T-cell (primary cell): ENCODE measurements at regions not wholly inside any gene's neighbourhood (a gene's known extent, or its start where the extent isn't known, plus 50 kb on each side); places are given as distances from the start of the nearest gene placed in this dataset.

Experiments used
- ATAC-seq, 4 experiments: fragments of 200-7000 bp in 3 of 4; fragments of 150-1000 bp in 1 of 4; cut with Tn5 transposase; replicated peaks in 1 of 4; 1 replicate in 3 of 4; 2 replicates in 1 of 4; pipeline ENCODE4 v1.10.0; 2021; ENCODE audit warnings: moderate library complexity in 3 of 4, mild to moderate bottlenecking in 2 of 4, moderate number of reproducible peaks in 1 of 4
- CTCF ChIA-PET, 2 donors: fragments of 300-600 bp; sonication (Branson Sonifier 250); formaldehyde crosslinking; loops; one replicate each; lab custom pipeline; 2022; ENCODE audit warnings: antibody characterized with exemption in 2 of 2; lab: Charles Lee
- POLR2A ChIA-PET, 2 donors: fragments of 300-600 bp; sonication (Branson Sonifier 250); formaldehyde crosslinking; loops; one replicate each; lab custom pipeline; 2022; ENCODE audit warnings: antibody characterized with exemption in 2 of 2; lab: Charles Lee
- DNase-seq, 35 experiments: peaks; one replicate each; pipeline versions ENCODE4 v3.0.0 to v3.0.0-alpha.2; 2013 to 2023
- H3K27ac ChIP-seq: one replicate; pipeline ENCODE4 v1.5.1; 2013; ENCODE audit warnings: low read length
- H3K27me3 ChIP-seq, 2 experiments: replicated peaks in 1 of 2; 1 replicate in 1 of 2; 2 replicates in 1 of 2; pipeline versions ENCODE4 v1.6.1 to v1.7.0; 2013; ENCODE audit warnings: low read length in 1 of 2, mixed read lengths in 1 of 2; ENCODE audit not compliant: control insufficient read depth in 2 of 2, insufficient read depth in 2 of 2; ENCODE audit errors: extremely low read depth in 1 of 2
- H3K36me3 ChIP-seq, 2 donors: 1 replicate in 1 of 2; 2 replicates in 1 of 2; pipeline versions ENCODE4 v1.6.1 to v1.7.0; 2013; ENCODE audit warnings: low read length in 1 of 2; ENCODE audit not compliant: control insufficient read depth in 2 of 2, insufficient read depth in 1 of 2; ENCODE audit errors: extremely low read depth in 1 of 2
- H3K4me1 ChIP-seq, 2 experiments: 1 replicate in 1 of 2; 2 replicates in 1 of 2; pipeline versions ENCODE4 v1.6.1 to v1.7.0; 2013; ENCODE audit warnings: low read length in 2 of 2, mixed read lengths in 1 of 2; ENCODE audit not compliant: insufficient read depth in 2 of 2, control insufficient read depth in 1 of 2; ENCODE audit errors: extremely low read depth in 1 of 2
- H3K4me3 ChIP-seq, 2 donors: 1 replicate in 1 of 2; 2 replicates in 1 of 2; pipeline versions ENCODE4 v1.5.1 to v1.7.0; 2013; ENCODE audit warnings: mild to moderate bottlenecking in 2 of 2, low read length in 1 of 2, moderate library complexity in 1 of 2; ENCODE audit not compliant: control insufficient read depth in 1 of 2; ENCODE audit errors: extremely low read depth in 1 of 2
- H3K9me3 ChIP-seq: 2 replicates; pipeline ENCODE4 v1.7.0; 2013
- H3K27ac Mint-ChIP-seq, 2 donors: one replicate each; pipeline ENCODE4 v1.8.0; 2020 to 2021; ENCODE audit warnings: mild to moderate bottlenecking in 2 of 2, mixed read lengths in 2 of 2
- H3K27me3 Mint-ChIP-seq, 2 donors: one replicate each; pipeline ENCODE4 v1.8.0; 2021 to 2022; ENCODE audit warnings: mixed read lengths in 2 of 2
- H3K36me3 Mint-ChIP-seq: one replicate; pipeline ENCODE4 v1.8.0; 2021; ENCODE audit warnings: mixed read lengths
- H3K4me1 Mint-ChIP-seq, 3 donors: one replicate each; pipeline ENCODE4 v1.8.0; 2020 to 2022; ENCODE audit warnings: mixed read lengths in 3 of 3, mild to moderate bottlenecking in 1 of 3
- H3K4me3 Mint-ChIP-seq, 3 donors: one replicate each; pipeline ENCODE4 v1.8.0; 2020 to 2022; ENCODE audit warnings: mild to moderate bottlenecking in 3 of 3, mixed read lengths in 3 of 3, moderate library complexity in 3 of 3
- H3K9me3 Mint-ChIP-seq, 3 donors: one replicate each; pipeline ENCODE4 v1.8.0; 2020 to 2022; ENCODE audit warnings: mixed read lengths in 3 of 3
- WGBS: methylation state at CpG from one replicate; pipeline ENCODE4 v1.1.5; 2013; ENCODE audit warnings: missing lambda C conversion rate; ENCODE audit not compliant: insufficient coverage; 5-methylcytosine and 5-hydroxymethylcytosine counted together

GRCh38 chr22:26998129-26998528 lies 340.7 kb downstream of the MIAT start:
- CTCF ChIA-PET = no interaction called here
- ATAC-seq (no peak), DNase-seq (no peak)
- WGBS = no CpG with 5 or more reads among the region's 3 CpGs
- Histone ChIP-seq H3K27me3 (no peaks in the 10 kb centered on the region), H3K4me1 (no peaks in the 10 kb centered on the region), H3K4me3 (no peak overlapping the region), H3K9me3 (no peaks in the 10 kb centered on the region), H3K27ac (no peak overlapping the region), H3K36me3 (no peaks in the 10 kb centered on the region)
- Mint-ChIP-seq H3K36me3 (no peaks in the 10 kb centered on the region), H3K27me3 (peaks cover 0 to 14% of the 10 kb centered on the region in 2 donors), H3K4me1 (no peaks in the 10 kb centered on the region), H3K4me3 (no peak overlapping the region), H3K9me3 (no peaks in the 10 kb centered on the region), H3K27ac (no peak overlapping the region)
- POLR2A ChIA-PET = no interaction called here

- WGBS = 55% methylated on average over 1 of the region's 6 CpGs
- ChIA-PET POLR2A (no interaction called here), CTCF (no interaction called here)
- H3K4me1 ChIP-seq = no peaks in the 10 kb centered on the region
- no peaks in the 10 kb centered on the region for H3K36me3 Mint-ChIP-seq
- H3K4me1 Mint-ChIP-seq = no peaks in the 10 kb centered on the region
- H3K4me3 ChIP-seq = no peak overlapping the region
- H3K9me3 ChIP-seq = no peaks in the 10 kb centered on the region
- no peaks in the 10 kb centered on the region for H3K27me3 ChIP-seq
- no peak overlapping the region for H3K4me3 Mint-ChIP-seq
- DNase-seq (no peak), ATAC-seq (no peak)
- H3K9me3 Mint-ChIP-seq = no peaks in the 10 kb centered on the region
- peaks cover 0 to 14% of the 10 kb centered on the region in 2 donors for H3K27me3 Mint-ChIP-seq
- no peaks in the 10 kb centered on the region for H3K36me3 ChIP-seq
- no peak overlapping the region for H3K27ac ChIP-seq
- H3K27ac Mint-ChIP-seq = no peak overlapping the region
These were observed 341.3 kb downstream of the MIAT start for GRCh38 chr22:26998716-26999115.

GRCh38 chr22:27003297-27003696 lies 345.9 kb downstream of the MIAT start:
- ATAC-seq = no peak

GRCh38 chr22:27004434-27004833 lies 347.0 kb downstream of the MIAT start:
- H3K4me1 ChIP-seq = no peaks in the 10 kb centered on the region
- Mint-ChIP-seq H3K9me3 (no peaks in the 10 kb centered on the region), H3K36me3 (no peaks in the 10 kb centered on the region), H3K4me3 (no peak overlapping the region), H3K4me1 (no peaks in the 10 kb centered on the region), H3K27me3 (peaks cover 0 to 11% of the 10 kb centered on the region in 2 donors), H3K27ac (no peak overlapping the region)
- ChIA-PET CTCF (no interaction called here), POLR2A (no interaction called here)
- WGBS = 29% methylated on average over 1 of the region's 1 CpG
- ATAC-seq = no peak
- no peak overlapping the region for H3K4me3 ChIP-seq
- H3K36me3 ChIP-seq = no peaks in the 10 kb centered on the region
- DNase-seq = no peak
- peaks cover 0 to 5% of the 10 kb centered on the region in 2 experiments for H3K27me3 ChIP-seq
- H3K27ac ChIP-seq = no peak overlapping the region
- peaks cover 2% of the 10 kb centered on the region for H3K9me3 ChIP-seq

More at GRCh38 chr22:27003297-27003696, 345.9 kb downstream of the MIAT start:
- Mint-ChIP-seq H3K9me3 (no peaks in the 10 kb centered on the region), H3K4me3 (no peak overlapping the region), H3K36me3 (no peaks in the 10 kb centered on the region), H3K27ac (no peak overlapping the region), H3K4me1 (no peaks in the 10 kb centered on the region), H3K27me3 (peaks cover 0 to 14% of the 10 kb centered on the region in 2 donors)
- Histone ChIP-seq H3K9me3 (peaks cover 2% of the 10 kb centered on the region), H3K36me3 (no peaks in the 10 kb centered on the region), H3K4me1 (no peaks in the 10 kb centered on the region), H3K27ac (no peak overlapping the region), H3K27me3 (peaks cover 0 to 5% of the 10 kb centered on the region in 2 experiments), H3K4me3 (no peak overlapping the region)
- ChIA-PET CTCF (no interaction called here), POLR2A (no interaction called here)
- DNase-seq = no peak
- WGBS = 88% methylated on average over 7 of the region's 11 CpGs

GRCh38 chr22:27008454-27008853 lies 351.1 kb downstream of the MIAT start:
- Mint-ChIP-seq H3K27ac (no peak overlapping the region), H3K36me3 (no peaks in the 10 kb centered on the region), H3K4me1 (no peaks in the 10 kb centered on the region), H3K4me3 (no peak overlapping the region), H3K9me3 (no peaks in the 10 kb centered on the region), H3K27me3 (peaks cover 0 to 2% of the 10 kb centered on the region in 2 donors)
- ATAC-seq (no peak), DNase-seq (no peak)
- Histone ChIP-seq H3K9me3 (peaks cover 2% of the 10 kb centered on the region), H3K27ac (no peak overlapping the region), H3K36me3 (no peaks in the 10 kb centered on the region), H3K4me3 (no peak overlapping the region), H3K4me1 (no peaks in the 10 kb centered on the region), H3K27me3 (peaks cover 0 to 24% of the 10 kb centered on the region in 2 experiments)
- CTCF ChIA-PET = no interaction called here
- POLR2A ChIA-PET = no interaction called here
- no CpG with 5 or more reads among the region's 1 CpG for WGBS

- H3K36me3 Mint-ChIP-seq = no peaks in the 10 kb centered on the region
- no peaks in the 10 kb centered on the region for H3K36me3 ChIP-seq
- H3K27me3 ChIP-seq = peaks cover 0 to 24% of the 10 kb centered on the region in 2 experiments
These were observed 353.7 kb downstream of the MIAT start for GRCh38 chr22:27011133-27011532.

GRCh38 chr22:27011717-27012116 lies 354.3 kb downstream of the MIAT start:
- Histone ChIP-seq H3K36me3 (no peaks in the 10 kb centered on the region), H3K9me3 (no peaks in the 10 kb centered on the region), H3K27me3 (peaks cover 0 to 24% of the 10 kb centered on the region in 2 experiments), H3K4me1 (no peaks in the 10 kb centered on the region), H3K27ac (no peak overlapping the region), H3K4me3 (no peak overlapping the region)
- Mint-ChIP-seq H3K27ac (no peak overlapping the region), H3K27me3 (peaks cover 0 to 2% of the 10 kb centered on the region in 2 donors), H3K36me3 (no peaks in the 10 kb centered on the region), H3K4me3 (no peak overlapping the region), H3K4me1 (no peaks in the 10 kb centered on the region), H3K9me3 (no peaks in the 10 kb centered on the region)
- WGBS = 72% methylated on average over 3 of the region's 3 CpGs
- POLR2A ChIA-PET = no interaction called here
- CTCF ChIA-PET = no interaction called here
- DNase-seq (no peak), ATAC-seq (no peak)

More at GRCh38 chr22:27011133-27011532, 353.7 kb downstream of the MIAT start:
- ATAC-seq (no peak), DNase-seq (no peak)
- no peak overlapping the region for H3K27ac ChIP-seq
- H3K4me3 ChIP-seq = no peak overlapping the region
- CTCF ChIA-PET = no interaction called here
- H3K9me3 ChIP-seq = no peaks in the 10 kb centered on the region
- POLR2A ChIA-PET = no interaction called here
- no peaks in the 10 kb centered on the region for H3K9me3 Mint-ChIP-seq
- 67% methylated on average over 1 of the region's 3 CpGs for WGBS
- H3K27ac Mint-ChIP-seq = no peak overlapping the region
- no peak overlapping the region for H3K4me3 Mint-ChIP-seq
- no peaks in the 10 kb centered on the region for H3K4me1 ChIP-seq
- H3K27me3 Mint-ChIP-seq = peaks cover 0 to 2% of the 10 kb centered on the region in 2 donors
- no peaks in the 10 kb centered on the region for H3K4me1 Mint-ChIP-seq
